ENCODE measurements at regions not wholly inside any gene's neighbourhood (a gene's known extent, or its start where the extent isn't known, plus 50 kb on each side); places are given as distances from the start of the nearest gene placed in this dataset.
"Not testable (repeated sequence)": the region's sequence is repeated elsewhere in the genome, so short reads cannot be mapped to it uniquely, and the experiment has no call there.

DNA sequence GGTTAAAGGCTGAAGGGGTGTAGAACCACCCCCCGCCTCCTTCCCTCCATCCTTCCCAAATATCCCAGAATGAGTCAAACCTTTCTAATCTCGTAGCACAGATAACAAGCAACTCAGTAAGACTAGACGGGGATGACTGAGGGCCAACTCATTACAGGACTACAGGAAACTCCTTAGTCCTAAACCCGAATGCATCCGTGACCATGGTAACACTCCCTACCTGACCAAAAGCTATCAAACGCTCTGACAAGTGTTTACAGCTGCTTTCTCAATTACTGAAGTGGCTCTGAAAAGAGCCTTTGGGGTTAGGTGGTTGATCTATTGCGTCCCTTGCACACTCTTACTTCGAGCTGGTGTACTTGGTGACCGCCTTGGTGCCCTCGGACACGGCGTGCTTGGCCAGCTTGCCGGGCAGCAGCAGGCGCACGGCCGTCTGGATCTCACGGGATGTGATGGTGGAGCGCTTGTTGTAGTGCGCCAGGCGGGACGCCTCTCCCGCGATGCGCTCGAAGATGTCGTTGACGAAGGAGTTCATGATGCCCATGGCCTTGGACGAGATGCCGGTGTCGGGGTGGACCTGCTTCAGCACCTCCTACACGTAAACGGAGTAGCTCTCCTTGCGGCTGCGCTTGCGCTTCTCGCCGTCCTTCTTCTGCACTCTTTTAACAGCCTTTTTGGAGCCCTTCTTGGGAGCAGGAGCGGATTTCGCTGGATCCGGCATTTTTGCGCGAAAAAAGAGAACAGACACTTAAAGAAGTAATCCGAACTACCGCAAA, 67.4 kb downstream of the FAM72B start:
- not testable (repeated sequence) for DNase-seq (ENCODE audit: low spot score)

DNA sequence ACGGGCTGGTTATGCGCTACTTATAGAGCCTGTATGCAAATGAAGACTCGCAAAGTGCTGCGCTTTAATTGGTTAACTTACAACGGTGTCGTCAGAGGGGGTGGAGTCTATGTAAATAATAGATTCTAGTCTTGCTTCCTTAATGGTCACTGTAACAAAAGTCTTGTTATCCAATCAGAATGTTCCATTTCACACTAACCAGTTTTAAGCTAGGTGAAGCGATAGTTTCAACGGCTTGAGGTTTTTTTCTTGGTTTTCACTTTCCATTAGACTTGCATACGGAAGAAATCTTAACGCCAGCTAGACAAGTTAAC, 66.9 kb downstream of the FAM72B start:
- not testable (repeated sequence) for DNase-seq (ENCODE audit: low spot score)

DNA sequence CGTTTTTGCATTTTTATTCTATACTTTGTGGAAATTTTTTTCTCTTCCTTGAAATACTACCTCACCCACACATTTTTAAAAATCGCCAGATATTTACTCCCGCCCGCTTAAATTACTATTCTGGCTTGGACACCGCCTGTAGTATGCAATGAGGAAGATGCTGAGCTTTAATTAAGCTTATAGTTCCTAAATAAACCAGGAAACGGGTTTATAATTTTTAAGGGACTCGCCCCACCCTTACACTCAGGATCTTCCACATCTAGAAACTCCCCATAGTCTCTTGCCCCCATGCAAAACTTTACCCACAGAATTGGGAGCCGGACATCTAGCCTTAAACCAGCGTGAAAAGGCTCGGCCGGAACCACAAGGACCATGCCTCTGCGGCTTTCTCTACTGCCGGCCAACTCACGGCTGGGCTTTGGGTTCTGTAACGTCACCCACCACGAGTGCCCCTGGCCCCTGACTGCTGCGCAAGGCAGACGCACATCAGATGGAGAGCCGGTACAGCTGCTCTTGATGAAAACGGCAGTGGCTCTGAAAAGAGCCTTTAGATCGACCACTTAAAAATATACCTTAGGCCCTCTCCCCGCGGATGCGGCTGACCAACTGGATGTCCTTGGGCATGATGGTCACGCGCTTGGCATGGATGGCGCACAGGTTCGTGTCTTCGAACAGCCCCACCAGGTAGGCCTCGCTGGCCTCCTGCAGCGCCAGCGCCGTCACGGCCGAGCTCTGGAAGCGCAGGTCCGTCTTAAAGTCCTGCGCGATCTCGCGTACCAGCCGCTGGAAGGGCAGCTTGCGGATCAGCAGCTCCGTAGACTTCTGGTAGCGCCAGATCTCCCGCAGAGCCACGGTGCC, 66.3 kb downstream of the FAM72B start:
- peak; percentile 60 for DNase-seq (ENCODE audit: low spot score)

Data from left forelimb (tissue), 1 donor.